GM23338 (cell line): ENCODE measurements at regions not wholly inside any gene's neighbourhood (a gene's known extent, or its start where the extent isn't known, plus 50 kb on each side); places are given as distances from the start of the nearest gene placed in this dataset.

Experiments used
- ATAC-seq: fragments of 200-7000 bp; cut with Tn5 transposase; 3 replicates; pipeline ENCODE4 v1.9.1; 2020
- DNase-seq: peaks from one replicate; pipeline ENCODE4 v3.0.0-alpha.2; 2015; ENCODE audit warnings: low spot score
- H2AFZ ChIP-seq: fragments of 200-600 bp; sonication (generic); 2 replicates; pipeline ENCODE4 v1.8.0; 2016; ENCODE audit warnings: antibody characterized with exemption, mild to moderate bottlenecking, moderate library complexity
- H3F3A ChIP-seq: fragments of 200-600 bp; sonication (generic); replicated peaks from 2 replicates; pipeline ENCODE4 v1.8.0; 2017; ENCODE audit warnings: antibody characterized with exemption, mixed run types, low read depth
- H3K27ac ChIP-seq: fragments of 200-600 bp; sonication (generic); 2 replicates; pipeline ENCODE4 v1.6.1; 2016; ENCODE audit warnings: low read depth
- H3K27me3 ChIP-seq: fragments of 200-600 bp; sonication (generic); 2 replicates; pipeline ENCODE4 v1.8.0; 2016; ENCODE audit warnings: mild to moderate bottlenecking, mixed run types, moderate library complexity; ENCODE audit not compliant: insufficient read depth
- H3K36me3 ChIP-seq: fragments of 200-600 bp; sonication (generic); 2 replicates; pipeline ENCODE4 v1.8.0; 2016; ENCODE audit warnings: mild to moderate bottlenecking; ENCODE audit not compliant: insufficient read depth
- H3K4me1 ChIP-seq: fragments of 200-600 bp; sonication (generic); 2 replicates; pipeline ENCODE4 v1.8.0; 2016; ENCODE audit warnings: mild to moderate bottlenecking, moderate library complexity; ENCODE audit not compliant: insufficient read depth
- H3K4me2 ChIP-seq: fragments of 200-600 bp; sonication (generic); 2 replicates; pipeline ENCODE4 v1.7.1; 2017; ENCODE audit warnings: mixed run types
- H3K4me3 ChIP-seq: fragments of 200-600 bp; sonication (generic); 2 replicates; pipeline ENCODE4 v1.6.1; 2016; ENCODE audit warnings: mixed run types
- H3K79me2 ChIP-seq: fragments of 200-600 bp; sonication (generic); replicated peaks from 2 replicates; pipeline ENCODE4 v1.8.0; 2017; ENCODE audit warnings: mild to moderate bottlenecking; ENCODE audit not compliant: insufficient read depth
- H3K9me2 ChIP-seq: fragments of 200-600 bp; sonication (generic); 2 replicates; pipeline ENCODE4 v1.8.0; 2017; ENCODE audit not compliant: insufficient read depth
- H4K20me1 ChIP-seq: fragments of 200-600 bp; sonication (generic); replicated peaks from 2 replicates; pipeline ENCODE4 v1.8.0; 2017; ENCODE audit warnings: mild to moderate bottlenecking; ENCODE audit not compliant: insufficient read depth
- H3K27ac Mint-ChIP-seq: 2 replicates; pipeline ENCODE4 v1.8.0; 2020; ENCODE audit warnings: inconsistent platforms, mild to moderate bottlenecking, moderate library complexity, mixed read lengths
- H3K27me3 Mint-ChIP-seq: 3 replicates; pipeline ENCODE4 v1.8.0; 2022; ENCODE audit warnings: low read depth, mild to moderate bottlenecking, moderate library complexity, mixed read lengths, inconsistent platforms; ENCODE audit not compliant: insufficient read depth, poor library complexity
- H3K36me3 Mint-ChIP-seq: 3 replicates; pipeline ENCODE4 v1.8.0; 2021; ENCODE audit warnings: low read depth, mild to moderate bottlenecking, inconsistent platforms, moderate library complexity, mixed read lengths
- H3K4me1 Mint-ChIP-seq: 3 replicates; pipeline ENCODE4 v1.8.0; 2020; ENCODE audit warnings: mild to moderate bottlenecking, inconsistent platforms, mixed read lengths
- H3K4me3 Mint-ChIP-seq: 3 replicates; pipeline ENCODE4 v1.8.0; 2021; ENCODE audit warnings: moderate library complexity, mild to moderate bottlenecking, inconsistent platforms, mixed read lengths
- H3K9me3 Mint-ChIP-seq: 3 replicates; pipeline ENCODE4 v1.8.0; 2020; ENCODE audit warnings: moderate library complexity, mild to moderate bottlenecking, inconsistent platforms, mixed read lengths
- CREB1 ChIP-seq: fragments of 250-450 bp; sonication (Bioruptor Pico); IDR thresholded peaks from 2 replicates; pipeline ENCODE4 v1.5.0; 2020; ENCODE audit warnings: low read depth, mild to moderate bottlenecking, moderate library complexity
- EZH2phosphoT487 ChIP-seq: fragments of 200-600 bp; sonication (generic); IDR thresholded peaks from one replicate; pipeline ENCODE4 v1.8.1; 2018; ENCODE audit warnings: antibody characterized with exemption; ENCODE audit not compliant: unreplicated experiment
- JUNB ChIP-seq: IDR thresholded peaks from one replicate; pipeline ENCODE4 v1.6.1; 2016; ENCODE audit warnings: antibody characterized with exemption; ENCODE audit not compliant: unreplicated experiment
- NANOG ChIP-seq: IDR thresholded peaks from 2 replicates; pipeline ENCODE4 v1.6.1; 2016; ENCODE audit warnings: antibody characterized with exemption, borderline replicate concordance
- POLR2AphosphoS5 ChIP-seq: IDR thresholded peaks from 2 replicates; pipeline ENCODE4 v1.6.1; 2016; ENCODE audit warnings: antibody characterized with exemption, low read depth
- STAT1 ChIP-seq: IDR thresholded peaks from one replicate; pipeline ENCODE4 v1.6.1; 2016; ENCODE audit warnings: antibody characterized with exemption; ENCODE audit not compliant: unreplicated experiment
- ZNF114 ChIP-seq: fragments of 250-450 bp; sonication (Bioruptor Pico); IDR thresholded peaks from 2 replicates; pipeline ENCODE4 v1.5.0; 2020; ENCODE audit warnings: mild to moderate bottlenecking, moderate library complexity
- ZNF331 ChIP-seq: fragments of 250-450 bp; sonication (Bioruptor Pico); IDR thresholded peaks from 2 replicates; pipeline ENCODE4 v1.5.0; 2020; ENCODE audit warnings: low read depth, mild to moderate bottlenecking, moderate library complexity
- TF ChIP-seq, protein P1 (sequence below): fragments of 250-450 bp; sonication (Bioruptor Pico); IDR thresholded peaks from 2 replicates; pipeline ENCODE4 v1.5.0; 2020; ENCODE audit warnings: mild to moderate bottlenecking, moderate library complexity
- TF ChIP-seq, protein P2 (sequence below): IDR thresholded peaks from one replicate; pipeline ENCODE4 v1.6.1; 2018; ENCODE audit warnings: antibody characterized with exemption; ENCODE audit not compliant: unreplicated experiment
- TF ChIP-seq, protein P3 (sequence below), 2 experiments: fragments of 200-600 bp in 1 of 2; sonication (generic) in 1 of 2; conservative IDR thresholded peaks; 2 replicates each; pipeline versions ENCODE4 v1.5.1 to v1.6.1; 2016 to 2017; ENCODE audit warnings: antibody characterized with exemption in 2 of 2, low read depth in 2 of 2, mild to moderate bottlenecking in 2 of 2, moderate library complexity in 1 of 2

DNA sequence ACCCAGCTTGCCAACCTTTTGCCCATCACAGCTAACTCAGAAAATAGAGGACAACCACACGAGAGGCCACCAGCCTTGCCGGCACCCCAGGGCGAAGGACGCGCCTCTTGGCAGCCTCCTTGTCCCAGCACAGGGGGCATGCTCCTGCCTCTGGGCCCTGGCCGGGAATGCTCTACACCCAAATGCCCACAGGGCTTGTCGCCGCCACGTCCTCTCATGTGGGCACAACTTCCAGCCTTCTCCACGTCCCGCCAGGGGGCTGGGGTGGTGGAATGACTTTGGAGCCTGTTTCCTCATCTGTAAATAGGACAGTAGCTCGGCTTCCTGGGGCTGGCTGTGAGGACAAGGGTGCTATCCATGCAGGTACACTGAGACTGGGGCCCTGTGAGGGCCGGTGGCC, 152.4 kb upstream of the MLN start (continued):
- TF ChIP-seq, protein P1, sequence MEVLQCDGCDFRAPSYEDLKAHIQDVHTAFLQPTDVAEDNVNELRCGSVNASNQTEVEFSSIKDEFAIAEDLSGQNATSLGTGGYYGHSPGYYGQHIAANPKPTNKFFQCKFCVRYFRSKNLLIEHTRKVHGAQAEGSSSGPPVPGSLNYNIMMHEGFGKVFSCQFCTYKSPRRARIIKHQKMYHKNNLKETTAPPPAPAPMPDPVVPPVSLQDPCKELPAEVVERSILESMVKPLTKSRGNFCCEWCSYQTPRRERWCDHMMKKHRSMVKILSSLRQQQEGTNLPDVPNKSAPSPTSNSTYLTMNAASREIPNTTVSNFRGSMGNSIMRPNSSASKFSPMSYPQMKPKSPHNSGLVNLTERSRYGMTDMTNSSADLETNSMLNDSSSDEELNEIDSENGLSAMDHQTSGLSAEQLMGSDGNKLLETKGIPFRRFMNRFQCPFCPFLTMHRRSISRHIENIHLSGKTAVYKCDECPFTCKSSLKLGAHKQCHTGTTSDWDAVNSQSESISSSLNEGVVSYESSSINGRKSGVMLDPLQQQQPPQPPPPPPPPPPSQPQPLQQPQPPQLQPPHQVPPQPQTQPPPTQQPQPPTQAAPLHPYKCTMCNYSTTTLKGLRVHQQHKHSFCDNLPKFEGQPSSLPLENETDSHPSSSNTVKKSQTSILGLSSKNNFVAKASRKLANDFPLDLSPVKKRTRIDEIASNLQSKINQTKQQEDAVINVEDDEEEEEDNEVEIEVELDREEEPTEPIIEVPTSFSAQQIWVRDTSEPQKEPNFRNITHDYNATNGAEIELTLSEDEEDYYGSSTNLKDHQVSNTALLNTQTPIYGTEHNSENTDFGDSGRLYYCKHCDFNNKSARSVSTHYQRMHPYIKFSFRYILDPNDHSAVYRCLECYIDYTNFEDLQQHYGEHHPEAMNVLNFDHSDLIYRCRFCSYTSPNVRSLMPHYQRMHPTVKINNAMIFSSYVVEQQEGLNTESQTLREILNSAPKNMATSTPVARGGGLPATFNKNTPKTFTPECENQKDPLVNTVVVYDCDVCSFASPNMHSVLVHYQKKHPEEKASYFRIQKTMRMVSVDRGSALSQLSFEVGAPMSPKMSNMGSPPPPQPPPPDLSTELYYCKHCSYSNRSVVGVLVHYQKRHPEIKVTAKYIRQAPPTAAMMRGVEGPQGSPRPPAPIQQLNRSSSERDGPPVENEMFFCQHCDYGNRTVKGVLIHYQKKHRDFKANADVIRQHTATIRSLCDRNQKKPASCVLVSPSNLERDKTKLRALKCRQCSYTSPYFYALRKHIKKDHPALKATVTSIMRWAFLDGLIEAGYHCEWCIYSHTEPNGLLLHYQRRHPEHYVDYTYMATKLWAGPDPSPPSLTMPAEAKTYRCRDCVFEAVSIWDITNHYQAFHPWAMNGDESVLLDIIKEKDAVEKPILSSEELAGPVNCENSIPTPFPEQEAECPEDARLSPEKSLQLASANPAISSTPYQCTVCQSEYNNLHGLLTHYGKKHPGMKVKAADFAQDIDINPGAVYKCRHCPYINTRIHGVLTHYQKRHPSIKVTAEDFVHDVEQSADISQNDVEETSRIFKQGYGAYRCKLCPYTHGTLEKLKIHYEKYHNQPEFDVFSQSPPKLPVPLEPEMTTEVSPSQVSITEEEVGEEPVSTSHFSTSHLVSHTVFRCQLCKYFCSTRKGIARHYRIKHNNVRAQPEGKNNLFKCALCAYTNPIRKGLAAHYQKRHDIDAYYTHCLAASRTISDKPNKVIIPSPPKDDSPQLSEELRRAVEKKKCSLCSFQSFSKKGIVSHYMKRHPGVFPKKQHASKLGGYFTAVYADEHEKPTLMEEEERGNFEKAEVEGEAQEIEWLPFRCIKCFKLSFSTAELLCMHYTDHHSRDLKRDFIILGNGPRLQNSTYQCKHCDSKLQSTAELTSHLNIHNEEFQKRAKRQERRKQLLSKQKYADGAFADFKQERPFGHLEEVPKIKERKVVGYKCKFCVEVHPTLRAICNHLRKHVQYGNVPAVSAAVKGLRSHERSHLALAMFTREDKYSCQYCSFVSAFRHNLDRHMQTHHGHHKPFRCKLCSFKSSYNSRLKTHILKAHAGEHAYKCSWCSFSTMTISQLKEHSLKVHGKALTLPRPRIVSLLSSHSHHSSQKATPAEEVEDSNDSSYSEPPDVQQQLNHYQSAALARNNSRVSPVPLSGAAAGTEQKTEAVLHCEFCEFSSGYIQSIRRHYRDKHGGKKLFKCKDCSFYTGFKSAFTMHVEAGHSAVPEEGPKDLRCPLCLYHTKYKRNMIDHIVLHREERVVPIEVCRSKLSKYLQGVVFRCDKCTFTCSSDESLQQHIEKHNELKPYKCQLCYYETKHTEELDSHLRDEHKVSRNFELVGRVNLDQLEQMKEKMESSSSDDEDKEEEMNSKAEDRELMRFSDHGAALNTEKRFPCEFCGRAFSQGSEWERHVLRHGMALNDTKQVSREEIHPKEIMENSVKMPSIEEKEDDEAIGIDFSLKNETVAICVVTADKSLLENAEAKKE (CRISPR knock-in tag), result no peak
- no peak for TF ChIP-seq POLR2AphosphoS5

DNA sequence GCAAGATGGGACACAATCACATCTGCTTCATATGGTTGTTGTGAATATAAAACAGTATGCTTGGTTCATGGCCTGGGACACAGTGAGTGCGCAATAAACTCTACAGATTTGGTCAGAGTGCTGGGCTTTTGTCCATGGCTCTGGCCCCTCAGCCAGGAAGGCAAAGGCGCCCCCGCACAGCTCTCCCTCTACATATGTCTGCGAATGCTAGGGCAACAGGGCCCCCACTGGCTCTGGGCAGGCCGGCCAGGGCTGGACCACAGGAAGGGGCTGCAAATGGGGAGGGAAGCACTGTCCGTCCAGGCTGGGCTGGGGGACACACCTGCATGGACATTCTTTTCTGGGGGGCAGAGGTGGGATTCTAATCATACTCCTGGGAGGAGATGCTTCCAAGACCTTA, 151.8 kb upstream of the MLN start:
- ATAC-seq (no peak), DNase-seq (no peak)
- H3K79me2 ChIP-seq, result no peaks in the 10 kb centered on the region
- H3K36me3 ChIP-seq, result no peaks in the 10 kb centered on the region
- no peak for TF ChIP-seq ZNF114 (CRISPR knock-in tag)
- no peak overlapping the region for H3K27ac ChIP-seq
- no peaks in the 10 kb centered on the region for H3K27me3 ChIP-seq
- Mint-ChIP-seq H3K27me3 (peaks cover 19% of the 10 kb centered on the region), H3K36me3 (no peaks in the 10 kb centered on the region), H3K4me3 (no peak overlapping the region), H3K9me3 (no peaks in the 10 kb centered on the region), H3K4me1 (peaks cover 35% of the 10 kb centered on the region), H3K27ac (no peak overlapping the region)
- H3F3A ChIP-seq, result no peaks in the 10 kb centered on the region
- no peaks in the 10 kb centered on the region for H4K20me1 ChIP-seq
- H3K4me2 ChIP-seq, result no peak overlapping the region
- H2AFZ ChIP-seq, result no peak overlapping the region
- H3K4me3 ChIP-seq, result no peak overlapping the region
- H3K4me1 ChIP-seq, result peaks cover 17% of the 10 kb centered on the region
- no peaks in the 10 kb centered on the region for H3K9me2 ChIP-seq

DNA sequence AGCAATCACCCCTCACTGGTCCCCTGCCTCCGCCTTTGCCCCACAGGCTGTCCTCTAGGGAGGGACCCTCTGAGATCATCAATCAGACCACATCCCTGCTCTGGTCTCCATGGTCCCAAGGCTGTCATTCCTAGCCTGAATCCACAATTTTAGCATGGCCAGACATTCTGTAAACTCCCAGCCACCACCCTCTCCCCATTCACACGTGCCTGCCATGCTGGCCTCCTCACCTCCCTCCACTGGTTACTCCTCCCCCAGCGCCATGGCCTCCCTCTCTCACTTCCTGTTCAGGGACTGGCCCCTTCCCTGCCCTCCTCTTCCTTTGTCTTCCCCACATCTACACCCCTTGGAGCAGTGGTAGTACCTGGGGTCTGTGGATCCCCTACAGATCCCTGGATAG, 150.7 kb upstream of the MLN start:
- Histone ChIP-seq H3K4me3 (no peak overlapping the region), H3K4me1 (peaks cover 17% of the 10 kb centered on the region), H3K36me3 (no peaks in the 10 kb centered on the region), H2AFZ (peak overlapping the region; percentile 28; the same call in 1 of the 2 replicates), H3K4me2 (no peak overlapping the region), H4K20me1 (no peaks in the 10 kb centered on the region), H3K27me3 (no peaks in the 10 kb centered on the region), H3K9me2 (no peaks in the 10 kb centered on the region), H3F3A (no peaks in the 10 kb centered on the region), H3K79me2 (no peaks in the 10 kb centered on the region), H3K27ac (no peak overlapping the region)
- H3K9me3 Mint-ChIP-seq, result no peaks in the 10 kb centered on the region
- H3K36me3 Mint-ChIP-seq, result no peaks in the 10 kb centered on the region
- no peak overlapping the region for H3K4me3 Mint-ChIP-seq
- peak; percentile 32 for DNase-seq
- peaks cover 40% of the 10 kb centered on the region for H3K4me1 Mint-ChIP-seq
- no peak overlapping the region for H3K27ac Mint-ChIP-seq
- H3K27me3 Mint-ChIP-seq, result peaks cover 24% of the 10 kb centered on the region
- no peak for ATAC-seq
- TF ChIP-seq JUNB, result no peak
- TF ChIP-seq, protein P2, sequence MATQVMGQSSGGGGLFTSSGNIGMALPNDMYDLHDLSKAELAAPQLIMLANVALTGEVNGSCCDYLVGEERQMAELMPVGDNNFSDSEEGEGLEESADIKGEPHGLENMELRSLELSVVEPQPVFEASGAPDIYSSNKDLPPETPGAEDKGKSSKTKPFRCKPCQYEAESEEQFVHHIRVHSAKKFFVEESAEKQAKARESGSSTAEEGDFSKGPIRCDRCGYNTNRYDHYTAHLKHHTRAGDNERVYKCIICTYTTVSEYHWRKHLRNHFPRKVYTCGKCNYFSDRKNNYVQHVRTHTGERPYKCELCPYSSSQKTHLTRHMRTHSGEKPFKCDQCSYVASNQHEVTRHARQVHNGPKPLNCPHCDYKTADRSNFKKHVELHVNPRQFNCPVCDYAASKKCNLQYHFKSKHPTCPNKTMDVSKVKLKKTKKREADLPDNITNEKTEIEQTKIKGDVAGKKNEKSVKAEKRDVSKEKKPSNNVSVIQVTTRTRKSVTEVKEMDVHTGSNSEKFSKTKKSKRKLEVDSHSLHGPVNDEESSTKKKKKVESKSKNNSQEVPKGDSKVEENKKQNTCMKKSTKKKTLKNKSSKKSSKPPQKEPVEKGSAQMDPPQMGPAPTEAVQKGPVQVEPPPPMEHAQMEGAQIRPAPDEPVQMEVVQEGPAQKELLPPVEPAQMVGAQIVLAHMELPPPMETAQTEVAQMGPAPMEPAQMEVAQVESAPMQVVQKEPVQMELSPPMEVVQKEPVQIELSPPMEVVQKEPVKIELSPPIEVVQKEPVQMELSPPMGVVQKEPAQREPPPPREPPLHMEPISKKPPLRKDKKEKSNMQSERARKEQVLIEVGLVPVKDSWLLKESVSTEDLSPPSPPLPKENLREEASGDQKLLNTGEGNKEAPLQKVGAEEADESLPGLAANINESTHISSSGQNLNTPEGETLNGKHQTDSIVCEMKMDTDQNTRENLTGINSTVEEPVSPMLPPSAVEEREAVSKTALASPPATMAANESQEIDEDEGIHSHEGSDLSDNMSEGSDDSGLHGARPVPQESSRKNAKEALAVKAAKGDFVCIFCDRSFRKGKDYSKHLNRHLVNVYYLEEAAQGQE, result no peak
- no peak for TF ChIP-seq STAT1
- TF ChIP-seq EZH2phosphoT487, result no peak
- TF ChIP-seq CREB1, result no peak
- TF ChIP-seq ZNF331 (CRISPR knock-in tag), result no peak
- no peak for TF ChIP-seq NANOG
- TF ChIP-seq, protein P3, sequence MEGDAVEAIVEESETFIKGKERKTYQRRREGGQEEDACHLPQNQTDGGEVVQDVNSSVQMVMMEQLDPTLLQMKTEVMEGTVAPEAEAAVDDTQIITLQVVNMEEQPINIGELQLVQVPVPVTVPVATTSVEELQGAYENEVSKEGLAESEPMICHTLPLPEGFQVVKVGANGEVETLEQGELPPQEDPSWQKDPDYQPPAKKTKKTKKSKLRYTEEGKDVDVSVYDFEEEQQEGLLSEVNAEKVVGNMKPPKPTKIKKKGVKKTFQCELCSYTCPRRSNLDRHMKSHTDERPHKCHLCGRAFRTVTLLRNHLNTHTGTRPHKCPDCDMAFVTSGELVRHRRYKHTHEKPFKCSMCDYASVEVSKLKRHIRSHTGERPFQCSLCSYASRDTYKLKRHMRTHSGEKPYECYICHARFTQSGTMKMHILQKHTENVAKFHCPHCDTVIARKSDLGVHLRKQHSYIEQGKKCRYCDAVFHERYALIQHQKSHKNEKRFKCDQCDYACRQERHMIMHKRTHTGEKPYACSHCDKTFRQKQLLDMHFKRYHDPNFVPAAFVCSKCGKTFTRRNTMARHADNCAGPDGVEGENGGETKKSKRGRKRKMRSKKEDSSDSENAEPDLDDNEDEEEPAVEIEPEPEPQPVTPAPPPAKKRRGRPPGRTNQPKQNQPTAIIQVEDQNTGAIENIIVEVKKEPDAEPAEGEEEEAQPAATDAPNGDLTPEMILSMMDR (conservative IDR thresholded peaks at IDR 0.05; ENCODE audit: low read depth in 2 of 2), result no peak
